CD1c-positive myeloid dendritic cell (primary cell): ENCODE measurements at regions not wholly inside any gene's neighbourhood (a gene's known extent, or its start where the extent isn't known, plus 50 kb on each side); places are given as distances from the start of the nearest gene placed in this dataset.

Experiments
- DNase-seq: peaks from one replicate; pipeline ENCODE4 v3.0.0-alpha.2; 2016; ENCODE audit errors: extremely low spot score

- no peak for DNase-seq
Observed at GRCh38 chr2:176679061-176679669, 409.9 kb downstream of the MTX2 start.

- no peak for DNase-seq
Observed at GRCh38 chr2:176680916-176681516, 411.8 kb downstream of the MTX2 start.

- DNase-seq, result no peak
Observed at GRCh38 chr2:176681584-176682115, 412.4 kb downstream of the MTX2 start.

GRCh38 chr2:176682278-176682677 is 413.0 kb downstream of the MTX2 start:
- no peak for DNase-seq

- no peak for DNase-seq
Observed at GRCh38 chr2:176683618-176684111, 414.4 kb downstream of the MTX2 start.

GRCh38 chr2:176685908-176686307 is 416.7 kb downstream of the MTX2 start:
- DNase-seq, result no peak

GRCh38 chr2:176686328-176686727 is 417.1 kb downstream of the MTX2 start:
- no peak for DNase-seq

- no peak for DNase-seq
Observed at GRCh38 chr2:176687342-176687741, 418.1 kb downstream of the MTX2 start.

- no peak for DNase-seq
Observed at GRCh38 chr2:176687944-176688343, 418.7 kb downstream of the MTX2 start.

- DNase-seq, result no peak
Observed at GRCh38 chr2:176689711-176690110, 420.5 kb downstream of the MTX2 start.

GRCh38 chr2:176691471-176691870 is 422.2 kb downstream of the MTX2 start:
- DNase-seq, result no peak

- DNase-seq, result no peak
Observed at GRCh38 chr2:176692533-176692932, 423.3 kb downstream of the MTX2 start.

- no peak for DNase-seq
Observed at GRCh38 chr2:176699098-176699497, 429.9 kb downstream of the MTX2 start.

- DNase-seq, result no peak
Observed at GRCh38 chr2:176699644-176700043, 430.4 kb downstream of the MTX2 start.

- no peak for DNase-seq
Observed at GRCh38 chr2:176702131-176702530, 432.9 kb downstream of the MTX2 start.

GRCh38 chr2:176704282-176704858 is 435.1 kb downstream of the MTX2 start:
- no peak for DNase-seq

- no peak for DNase-seq
Observed at GRCh38 chr2:176709149-176709951, 440.1 kb downstream of the MTX2 start.

GRCh38 chr2:176709991-176710390 is 440.7 kb downstream of the MTX2 start:
- no peak for DNase-seq

- no peak for DNase-seq
Observed at GRCh38 chr2:176710657-176711186, 441.5 kb downstream of the MTX2 start.

GRCh38 chr2:176725873-176726645 is 456.8 kb downstream of the MTX2 start:
- no peak for DNase-seq

GRCh38 chr2:176727696-176728095 is 458.5 kb downstream of the MTX2 start:
- no peak for DNase-seq
